Adrenal gland (tissue), 5 donors: ENCODE measurements at regions not wholly inside any gene's neighbourhood (a gene's known extent, or its start where the extent isn't known, plus 50 kb on each side); places are given as distances from the start of the nearest gene placed in this dataset.

Experiments
- CTCF ChIP-seq, 6 experiments: fragments of 450-650 bp in 4 of 6; fragments of 200-600 bp in 2 of 6; sonication (generic) in 1 of 6; IDR thresholded peaks; 1 replicate in 5 of 6; 2 replicates in 1 of 6; pipeline versions ENCODE4 v1.5.1 to v1.8.0; 2016 to 2021; ENCODE audit warnings: antibody characterized with exemption in 6 of 6, mild to moderate bottlenecking in 2 of 6, moderate library complexity in 1 of 6
- POLR2A ChIP-seq, 2 donors: fragments of 450-650 bp; IDR thresholded peaks; one replicate each; pipeline ENCODE4 v1.6.1; 2017; ENCODE audit warnings: antibody characterized with exemption in 2 of 2, mild to moderate bottlenecking in 2 of 2, moderate library complexity in 1 of 2
- donor health status: DM: no; HTN: no; CAD: no.

GRCh38 chr9:31744589-31744988 is 639.9 kb upstream of the ACO1 start:
- TF ChIP-seq POLR2A (IDR thresholded peaks at IDR 0.05) (no peak), CTCF (IDR thresholded peaks at IDR 0.05) (no peak)
